WTC11 (cell line): ENCODE measurements at regions not wholly inside any gene's neighbourhood (a gene's known extent, or its start where the extent isn't known, plus 50 kb on each side); places are given as distances from the start of the nearest gene placed in this dataset.

Source experiments
- ATAC-seq: fragments of 200-7000 bp; cut with Tn5 transposase; 2 replicates; pipeline ENCODE4 v1.10.0; 2021; ENCODE audit warnings: mild to moderate bottlenecking, moderate library complexity
- CTCF ChIA-PET: fragments of 300-600 bp; sonication (Branson Sonifier 250); formaldehyde crosslinking; loops from one replicate; lab custom pipeline; 2021; ENCODE audit warnings: antibody characterized with exemption; lab: Charles Lee
- POLR2A ChIA-PET: fragments of 350-600 bp; sonication (Branson Sonifier 250); formaldehyde crosslinking; loops from one replicate; lab custom pipeline; 2021; ENCODE audit warnings: antibody characterized with exemption; lab: Charles Lee
- DNase-seq: peaks from one replicate; pipeline ENCODE4 v3.0.0; 2021; ENCODE audit warnings: low spot score
- H3K27ac Mint-ChIP-seq: 2 replicates; pipeline ENCODE4 v1.8.0; 2021; ENCODE audit warnings: mixed read lengths
- H3K27me3 Mint-ChIP-seq: 2 replicates; pipeline ENCODE4 v1.8.0; 2021; ENCODE audit warnings: low read depth, mild to moderate bottlenecking, moderate library complexity, mixed read lengths
- H3K36me3 Mint-ChIP-seq: 2 replicates; pipeline ENCODE4 v1.8.0; 2021; ENCODE audit warnings: mixed read lengths
- H3K4me1 Mint-ChIP-seq: 2 replicates; pipeline ENCODE4 v1.8.0; 2022; ENCODE audit warnings: mixed read lengths
- H3K4me3 Mint-ChIP-seq: 2 replicates; pipeline ENCODE4 v1.8.0; 2021; ENCODE audit warnings: mild to moderate bottlenecking, moderate library complexity, mixed read lengths
- H3K9me3 Mint-ChIP-seq: 2 replicates; pipeline ENCODE4 v1.8.0; 2021; ENCODE audit warnings: mixed read lengths
- AFF4 ChIP-seq: sonication (generic); formaldehyde crosslinking; IDR thresholded peaks from 2 replicates; pipeline ENCODE4 v1.8.1; 2023; ENCODE audit warnings: mild to moderate bottlenecking, missing genetic modification reagents, borderline replicate concordance
- CREB1 ChIP-seq: sonication (generic); formaldehyde crosslinking; IDR thresholded peaks from 2 replicates; pipeline ENCODE4 v1.8.0; 2023; ENCODE audit warnings: mild to moderate bottlenecking, missing genetic modification reagents
- CREM ChIP-seq: sonication (generic); formaldehyde crosslinking; IDR thresholded peaks from 2 replicates; pipeline ENCODE4 v1.8.1; 2022; ENCODE audit warnings: mild to moderate bottlenecking, missing genetic modification reagents, moderate library complexity
- GABPB1 ChIP-seq: sonication (generic); formaldehyde crosslinking; IDR thresholded peaks from 2 replicates; pipeline ENCODE4 v1.8.1; 2023; ENCODE audit warnings: mild to moderate bottlenecking, missing genetic modification reagents
- GRHL2 ChIP-seq: fragments of 250-450 bp; sonication (Bioruptor Pico); IDR thresholded peaks from 2 replicates; pipeline ENCODE4 v1.8.0; 2022; ENCODE audit warnings: mild to moderate bottlenecking, moderate library complexity; ENCODE audit not compliant: insufficient replicate concordance, severe bottlenecking
- MXD4 ChIP-seq: fragments of 250-450 bp; sonication (Bioruptor Pico); IDR thresholded peaks from 2 replicates; pipeline ENCODE4 v1.8.0; 2021; ENCODE audit warnings: mild to moderate bottlenecking, moderate library complexity, borderline replicate concordance
- PRRX2 ChIP-seq: fragments of 250-450 bp; sonication (Bioruptor Pico); IDR thresholded peaks from 2 replicates; pipeline ENCODE4 v1.8.0; 2021; ENCODE audit warnings: mild to moderate bottlenecking
- RORB ChIP-seq: fragments of 250-450 bp; sonication (Bioruptor Pico); IDR thresholded peaks from 2 replicates; pipeline ENCODE4 v1.9.0; 2021; ENCODE audit warnings: mild to moderate bottlenecking
- SMAD4 ChIP-seq: sonication (generic); formaldehyde crosslinking; IDR thresholded peaks from 2 replicates; pipeline ENCODE4 v1.8.0; 2022; ENCODE audit warnings: mild to moderate bottlenecking, missing genetic modification reagents
- ZNF121 ChIP-seq: sonication (generic); formaldehyde crosslinking; IDR thresholded peaks from 2 replicates; pipeline ENCODE4 v1.8.0; 2023; ENCODE audit warnings: missing genetic modification reagents
- ZNF219 ChIP-seq: sonication (generic); formaldehyde crosslinking; IDR thresholded peaks from 2 replicates; pipeline ENCODE4 v1.8.0; 2023; ENCODE audit warnings: missing genetic modification reagents, mild to moderate bottlenecking, borderline replicate concordance
- TF ChIP-seq, protein P1 (sequence below): sonication (generic); formaldehyde crosslinking; conservative IDR thresholded peaks from 2 replicates; pipeline ENCODE4 v1.8.1; 2023; ENCODE audit warnings: mild to moderate bottlenecking, low read depth, missing genetic modification reagents, moderate library complexity
- TF ChIP-seq, protein P2 (sequence below): sonication (generic); formaldehyde crosslinking; IDR thresholded peaks from 2 replicates; pipeline ENCODE4 v1.8.1; 2023; ENCODE audit warnings: mild to moderate bottlenecking, moderate library complexity, missing genetic modification reagents

DNA sequence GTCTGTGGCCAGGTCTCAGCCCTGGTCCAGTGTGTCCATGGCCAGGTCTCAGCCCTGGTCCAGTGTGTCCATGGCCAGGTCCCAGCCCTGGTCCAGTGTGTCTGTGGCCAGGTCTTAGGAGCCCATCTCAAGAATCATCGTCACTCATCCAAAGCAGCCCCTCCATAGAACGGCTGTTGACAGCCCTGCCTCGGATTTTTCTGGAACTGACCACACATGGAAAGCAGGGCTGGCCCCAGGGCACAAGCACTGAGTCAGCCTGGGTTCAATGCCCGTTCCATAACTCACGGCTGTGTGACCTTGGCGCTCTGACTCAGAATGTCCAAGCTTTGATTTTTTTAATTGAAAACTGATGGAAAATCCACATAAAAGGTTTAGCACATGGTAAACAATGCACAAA lies 59.9 kb upstream of the SNTG2 start (continued):
- TF ChIP-seq SMAD4 (CRISPR knock-in tag) = no peak
- TF ChIP-seq PRRX2 (CRISPR knock-in tag) = no peak
- no peak for TF ChIP-seq MXD4 (CRISPR knock-in tag)
- TF ChIP-seq ZNF219 = no peak
- TF ChIP-seq, protein P1, sequence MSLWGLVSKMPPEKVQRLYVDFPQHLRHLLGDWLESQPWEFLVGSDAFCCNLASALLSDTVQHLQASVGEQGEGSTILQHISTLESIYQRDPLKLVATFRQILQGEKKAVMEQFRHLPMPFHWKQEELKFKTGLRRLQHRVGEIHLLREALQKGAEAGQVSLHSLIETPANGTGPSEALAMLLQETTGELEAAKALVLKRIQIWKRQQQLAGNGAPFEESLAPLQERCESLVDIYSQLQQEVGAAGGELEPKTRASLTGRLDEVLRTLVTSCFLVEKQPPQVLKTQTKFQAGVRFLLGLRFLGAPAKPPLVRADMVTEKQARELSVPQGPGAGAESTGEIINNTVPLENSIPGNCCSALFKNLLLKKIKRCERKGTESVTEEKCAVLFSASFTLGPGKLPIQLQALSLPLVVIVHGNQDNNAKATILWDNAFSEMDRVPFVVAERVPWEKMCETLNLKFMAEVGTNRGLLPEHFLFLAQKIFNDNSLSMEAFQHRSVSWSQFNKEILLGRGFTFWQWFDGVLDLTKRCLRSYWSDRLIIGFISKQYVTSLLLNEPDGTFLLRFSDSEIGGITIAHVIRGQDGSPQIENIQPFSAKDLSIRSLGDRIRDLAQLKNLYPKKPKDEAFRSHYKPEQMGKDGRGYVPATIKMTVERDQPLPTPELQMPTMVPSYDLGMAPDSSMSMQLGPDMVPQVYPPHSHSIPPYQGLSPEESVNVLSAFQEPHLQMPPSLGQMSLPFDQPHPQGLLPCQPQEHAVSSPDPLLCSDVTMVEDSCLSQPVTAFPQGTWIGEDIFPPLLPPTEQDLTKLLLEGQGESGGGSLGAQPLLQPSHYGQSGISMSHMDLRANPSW (CRISPR knock-in tag) = no peak
- no peak for TF ChIP-seq GRHL2 (CRISPR knock-in tag)
- no peak for TF ChIP-seq CREM
- no peak for TF ChIP-seq CREB1 (CRISPR knock-in tag)
- TF ChIP-seq, protein P2, sequence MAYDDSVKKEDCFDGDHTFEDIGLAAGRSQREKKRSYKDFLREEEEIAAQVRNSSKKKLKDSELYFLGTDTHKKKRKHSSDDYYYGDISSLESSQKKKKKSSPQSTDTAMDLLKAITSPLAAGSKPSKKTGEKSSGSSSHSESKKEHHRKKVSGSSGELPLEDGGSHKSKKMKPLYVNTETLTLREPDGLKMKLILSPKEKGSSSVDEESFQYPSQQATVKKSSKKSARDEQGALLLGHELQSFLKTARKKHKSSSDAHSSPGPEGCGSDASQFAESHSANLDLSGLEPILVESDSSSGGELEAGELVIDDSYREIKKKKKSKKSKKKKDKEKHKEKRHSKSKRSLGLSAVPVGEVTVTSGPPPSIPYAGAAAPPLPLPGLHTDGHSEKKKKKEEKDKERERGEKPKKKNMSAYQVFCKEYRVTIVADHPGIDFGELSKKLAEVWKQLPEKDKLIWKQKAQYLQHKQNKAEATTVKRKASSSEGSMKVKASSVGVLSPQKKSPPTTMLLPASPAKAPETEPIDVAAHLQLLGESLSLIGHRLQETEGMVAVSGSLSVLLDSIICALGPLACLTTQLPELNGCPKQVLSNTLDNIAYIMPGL (CRISPR knock-in tag) = no peak
- no peak for TF ChIP-seq AFF4

GRCh38 chr2:890214-890613 lies 60.4 kb upstream of the SNTG2 start:
- DNase-seq (no peak), ATAC-seq (0 out of 2 replicates have a peak, but pooled peaks have one; percentile 3)
- POLR2A ChIA-PET = no interaction called here
- peaks cover 9% of the 10 kb centered on the region for H3K9me3 Mint-ChIP-seq
- peaks cover 64% of the 10 kb centered on the region for H3K4me1 Mint-ChIP-seq
- CTCF ChIA-PET = interaction anchor here (1.1 to 1.2 kb wide), 2 partner anchors 13 to 174 kb away, joined by 3 to 4 read pairs; no protein-coding TSS in a partner anchor
- no peak for TF ChIP-seq AFF4
- TF ChIP-seq ZNF121 = no peak
- no peak for TF ChIP-seq GABPB1 (CRISPR knock-in tag)
- TF ChIP-seq RORB (CRISPR knock-in tag) = no peak
- no peak overlapping the region for H3K4me3 Mint-ChIP-seq
- no peak overlapping the region for H3K27ac Mint-ChIP-seq
- H3K36me3 Mint-ChIP-seq = no peaks in the 10 kb centered on the region
- H3K27me3 Mint-ChIP-seq = peaks cover 25% of the 10 kb centered on the region
